NCI-H146 (cell line): ENCODE measurements at regions not wholly inside any gene's neighbourhood (a gene's known extent, or its start where the extent isn't known, plus 50 kb on each side); places are given as distances from the start of the nearest gene placed in this dataset.
"Not testable (repeated sequence)": the region's sequence is repeated elsewhere in the genome, so short reads cannot be mapped to it uniquely, and the experiment has no call there.

Experiments
- DNase-seq: peaks from one replicate; lab custom pipeline; 2025; lab: John Stamatoyannopoulos, UW

DNA sequence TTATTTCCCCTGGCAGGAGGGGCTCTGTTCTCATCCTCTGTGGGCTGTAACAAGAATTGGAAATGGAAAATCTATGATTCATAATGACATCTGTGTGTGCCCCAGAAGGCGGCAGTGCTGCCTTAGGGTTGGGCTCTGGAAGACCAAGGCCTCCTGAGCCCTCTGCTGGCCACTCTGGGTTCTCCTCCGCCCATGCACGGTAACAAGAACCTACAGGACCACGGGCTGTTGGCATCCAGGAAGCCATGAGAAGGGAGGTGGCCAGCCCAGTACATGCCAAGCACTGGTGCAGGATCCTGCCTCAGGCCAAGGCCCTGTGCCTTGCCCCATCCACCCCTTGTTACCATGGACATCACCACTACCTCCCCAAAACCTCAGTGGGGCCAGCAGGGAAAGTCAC is 454.2 kb downstream of the TP53TG3F start:
- peak; percentile 1 for DNase-seq

GRCh38 chr16:33920761-33921545 is 461.5 kb downstream of the TP53TG3F start:
- DNase-seq: not testable (repeated sequence)

- not testable (repeated sequence) for DNase-seq
Observed at GRCh38 chr16:33922914-33923313, 463.5 kb downstream of the TP53TG3F start.

DNA sequence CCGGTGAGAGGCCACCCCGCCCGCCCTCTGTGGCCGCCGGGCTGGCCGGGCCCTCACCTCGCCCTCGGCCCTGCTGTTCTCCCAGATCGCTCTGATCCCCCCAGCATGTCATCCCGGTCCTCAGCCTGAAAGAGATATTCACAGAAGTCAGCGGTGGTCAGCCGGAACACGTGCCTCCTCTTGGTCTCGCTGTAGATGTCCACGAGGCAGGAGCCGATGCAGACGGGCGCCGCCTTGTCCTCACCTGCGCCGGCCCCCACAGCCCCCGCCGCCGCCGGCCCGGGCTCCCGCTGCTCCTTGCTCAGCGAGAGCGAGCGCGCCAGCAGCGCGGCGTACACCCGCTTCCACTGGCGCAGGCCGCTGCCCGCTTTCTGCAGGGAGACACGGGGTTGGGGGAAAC is 468.6 kb downstream of the TP53TG3F start:
- DNase-seq: not testable (repeated sequence)

GRCh38 chr16:33932191-33932590 is 472.8 kb downstream of the TP53TG3F start:
- DNase-seq: not testable (repeated sequence)

GRCh38 chr16:33933039-33933438 is 473.6 kb downstream of the TP53TG3F start:
- DNase-seq: not testable (repeated sequence)

GRCh38 chr16:33935766-33936165 is 476.4 kb downstream of the TP53TG3F start:
- not testable (repeated sequence) for DNase-seq

DNA sequence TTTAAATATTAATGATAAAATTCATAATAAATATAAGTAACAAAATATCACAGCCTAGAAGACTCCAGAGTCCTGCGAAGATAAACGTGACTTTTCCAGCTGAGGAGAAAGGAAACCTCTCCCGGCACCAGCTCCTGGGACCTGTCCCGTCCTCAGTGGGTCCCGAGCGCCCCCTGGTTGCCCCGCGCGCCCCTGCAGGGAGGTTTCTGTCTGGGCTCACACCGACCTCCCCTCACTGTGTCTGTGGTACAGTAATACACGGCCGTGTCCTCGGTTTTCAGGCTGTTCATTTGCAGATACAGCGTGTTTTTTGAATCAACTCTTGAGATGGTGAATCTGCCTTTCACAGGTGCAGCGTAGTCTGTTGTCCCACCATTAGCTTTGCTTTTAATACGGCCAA is 478.7 kb downstream of the TP53TG3F start:
- not testable (repeated sequence) for DNase-seq

GRCh38 chr16:33961536-33961935 is 502.1 kb downstream of the TP53TG3F start:
- not testable (repeated sequence) for DNase-seq

DNA sequence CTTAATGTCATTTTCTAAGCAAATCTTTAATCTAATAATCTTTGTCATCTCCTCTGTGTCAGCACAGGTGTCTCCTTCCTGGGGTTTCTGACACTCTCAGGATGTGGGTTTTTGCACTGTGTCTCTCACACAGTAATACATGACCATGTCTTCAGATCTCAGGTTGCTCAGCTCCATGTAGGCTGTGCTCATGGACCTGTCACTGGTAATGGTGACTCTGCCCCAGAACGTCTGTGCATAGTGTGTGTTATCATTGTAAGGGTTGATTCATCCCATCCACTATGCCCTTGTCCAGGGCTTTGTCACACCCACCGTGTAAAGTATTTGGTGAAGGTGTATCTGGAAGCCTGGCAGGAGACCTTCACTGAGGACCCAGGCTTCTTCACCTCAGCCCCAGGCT is 506.1 kb downstream of the TP53TG3F start:
- not testable (repeated sequence) for DNase-seq

- DNase-seq: not testable (repeated sequence)
Observed at GRCh38 chr16:33966855-33967254, 507.4 kb downstream of the TP53TG3F start.

DNA sequence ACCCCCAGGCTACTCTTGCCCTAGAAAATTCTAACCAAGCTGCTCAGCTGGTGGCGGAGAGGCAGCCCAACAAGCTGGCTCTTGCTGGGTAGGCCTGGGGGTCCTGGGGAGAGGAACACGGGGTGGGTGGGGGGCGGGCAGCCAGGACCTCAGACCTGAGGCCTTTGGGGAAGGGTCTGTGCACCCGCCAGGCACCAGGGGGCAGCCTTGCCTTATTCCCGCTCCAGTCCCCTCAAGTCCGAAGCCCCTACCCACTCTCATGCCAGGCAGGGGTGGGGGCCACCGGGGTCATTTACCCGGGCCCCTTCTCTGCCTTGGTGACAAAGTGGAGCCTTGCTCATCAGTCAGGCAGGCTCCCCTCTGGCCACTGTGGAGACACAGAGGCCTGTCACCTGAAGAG is 515.1 kb downstream of the TP53TG3F start:
- not testable (repeated sequence) for DNase-seq

- DNase-seq: not testable (repeated sequence)
Observed at GRCh38 chr16:33975744-33976143, 516.3 kb downstream of the TP53TG3F start.

GRCh38 chr16:33976521-33976920 is 517.1 kb downstream of the TP53TG3F start:
- DNase-seq: not testable (repeated sequence)

- DNase-seq: not testable (repeated sequence)
Observed at GRCh38 chr16:33978784-33979183, 519.4 kb downstream of the TP53TG3F start.

DNA sequence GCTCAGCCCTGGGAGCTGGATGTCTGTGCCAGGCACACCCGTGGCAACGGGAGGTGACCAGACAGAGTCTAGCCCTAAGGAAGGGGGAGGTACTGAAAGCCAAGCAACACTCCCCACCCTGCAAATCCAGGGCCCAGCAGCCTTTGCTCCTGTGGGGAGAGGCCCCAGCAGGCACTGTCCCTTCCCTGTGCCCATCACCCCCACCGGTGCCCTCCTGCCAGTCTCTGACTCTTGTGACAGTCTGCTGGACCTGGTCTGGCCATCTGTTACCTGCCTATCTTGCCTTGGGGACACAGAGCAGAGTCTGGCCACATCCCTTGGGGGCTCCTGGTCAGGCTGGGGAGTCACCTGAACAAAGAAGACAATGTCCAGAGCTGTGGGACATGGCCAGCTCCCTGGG is 520.2 kb downstream of the TP53TG3F start:
- not testable (repeated sequence) for DNase-seq

- DNase-seq: not testable (repeated sequence)
Observed at GRCh38 chr16:33980736-33981135, 521.3 kb downstream of the TP53TG3F start.

- not testable (repeated sequence) for DNase-seq
Observed at GRCh38 chr16:33984428-33984827, 525.0 kb downstream of the TP53TG3F start.

GRCh38 chr16:33986521-33986920 is 527.1 kb downstream of the TP53TG3F start:
- DNase-seq: not testable (repeated sequence)

GRCh38 chr16:33987348-33987963 is 528.0 kb downstream of the TP53TG3F start:
- not testable (repeated sequence) for DNase-seq

DNA sequence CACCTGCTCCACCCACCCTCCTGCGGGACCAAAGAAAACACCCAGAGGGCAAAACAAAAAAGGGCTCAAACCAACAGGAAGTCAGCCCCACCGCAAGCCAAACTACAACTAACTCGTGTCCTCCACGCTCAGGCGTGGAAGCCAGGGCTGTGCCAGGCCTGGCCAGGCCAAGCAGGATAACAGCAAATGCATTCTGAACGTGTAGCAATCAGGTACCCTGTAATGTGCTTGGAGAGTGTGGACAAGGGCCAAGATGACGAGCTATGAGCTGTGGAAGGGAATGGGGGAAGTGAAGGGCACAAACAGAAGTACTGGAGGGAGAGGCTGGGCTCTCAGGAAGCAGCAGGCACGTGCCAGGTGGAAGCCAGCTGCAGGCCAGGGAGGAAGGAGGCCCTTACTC is 528.6 kb downstream of the TP53TG3F start:
- DNase-seq: not testable (repeated sequence)

DNA sequence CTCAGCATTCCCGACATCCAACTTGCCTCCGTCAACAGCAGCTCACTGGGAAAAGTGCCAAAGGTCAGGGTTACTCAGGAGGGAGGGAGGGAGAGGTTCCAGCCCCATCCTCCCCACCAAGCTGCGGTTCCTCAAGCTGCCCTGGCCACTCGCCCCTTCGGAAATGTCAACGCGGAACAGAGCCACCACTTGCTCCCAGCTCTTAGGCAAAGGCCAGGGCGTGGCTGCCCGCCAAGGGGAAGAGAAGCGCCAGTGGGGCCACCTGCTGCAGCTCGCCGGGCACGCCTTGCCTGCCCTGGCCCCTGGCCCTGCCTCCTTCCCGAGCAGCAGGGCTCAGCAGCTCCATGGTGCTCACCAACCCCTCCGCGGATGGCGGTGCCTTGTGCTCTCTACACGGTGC is 531.1 kb downstream of the TP53TG3F start:
- DNase-seq: not testable (repeated sequence)

GRCh38 chr16:33992513-33993177 is 533.2 kb downstream of the TP53TG3F start:
- DNase-seq: not testable (repeated sequence)
